Mucosa of descending colon (tissue), 3 donors: ENCODE measurements at regions not wholly inside any gene's neighbourhood (a gene's known extent, or its start where the extent isn't known, plus 50 kb on each side); places are given as distances from the start of the nearest gene placed in this dataset.

ENCODE experiments used
- ATAC-seq: fragments of 200-7000 bp; cut with Tn5 transposase; one replicate; pipeline ENCODE4 v1.9.1; 2020; ENCODE audit warnings: mild to moderate bottlenecking, moderate library complexity
- DNase-seq, 3 donors: peaks; one replicate each; pipeline ENCODE4 v3.0.0-alpha.2; 2020
- H3K36me3 ChIP-seq: fragments of 200-600 bp; one replicate; pipeline ENCODE4 v1.8.0; 2021; ENCODE audit warnings: low read depth, mild to moderate bottlenecking
- H3K4me1 ChIP-seq: fragments of 200-600 bp; one replicate; pipeline ENCODE4 v1.8.0; 2021; ENCODE audit warnings: low read depth, mild to moderate bottlenecking
- H3K4me3 ChIP-seq: fragments of 200-600 bp; one replicate; pipeline ENCODE4 v1.8.0; 2021; ENCODE audit warnings: mild to moderate bottlenecking
- H3K9me3 ChIP-seq: fragments of 200-600 bp; one replicate; pipeline ENCODE4 v1.8.0; 2021; ENCODE audit warnings: mild to moderate bottlenecking
- CTCF ChIP-seq: fragments of 200-600 bp; IDR thresholded peaks from one replicate; pipeline ENCODE4 v1.8.0; 2022; ENCODE audit warnings: antibody characterized with exemption, mild to moderate bottlenecking
- intact Hi-C, 2 donors: fragments of 100-400 bp; cut with DNase I in 1 of 2; cut with micrococcal nuclease in 1 of 2; formaldehyde crosslinking; loops; one replicate each; pipeline versions ENCODE4 v1.11.0 to v1.11.1; 2022; cut with DNase I, micrococcal nuclease
- donor health status: DM: no; HTN: no; CAD: no; lungs with moderate emphysema.
- donor health status: DM: no; HTN: no; CAD: no.
- donor health status: DM: no; HTN: yes; CAD: no.

- no peak for ATAC-seq
- intact Hi-C loops, result no loop called here
- Histone ChIP-seq H3K9me3 (no peaks in the 10 kb centered on the region), H3K4me3 (no peak overlapping the region), H3K4me1 (no peaks in the 10 kb centered on the region), H3K36me3 (no peaks in the 10 kb centered on the region)
- DNase-seq, result no peak
- no peak for TF ChIP-seq CTCF
These were observed 204.9 kb upstream of the PLET1 start for GRCh38 chr11:112465433-112466024.

GRCh38 chr11:112467721-112468120 is 207.1 kb upstream of the PLET1 start:
- intact Hi-C loops, result no loop called here
- Histone ChIP-seq H3K9me3 (no peaks in the 10 kb centered on the region), H3K4me3 (no peak overlapping the region)

GRCh38 chr11:112469376-112469775 is 208.7 kb upstream of the PLET1 start:
- Histone ChIP-seq H3K4me1 (no peaks in the 10 kb centered on the region), H3K4me3 (no peak overlapping the region), H3K9me3 (no peaks in the 10 kb centered on the region), H3K36me3 (no peaks in the 10 kb centered on the region)
- ATAC-seq (no peak), DNase-seq (no peak)
- intact Hi-C loops, result no loop called here
- no peak for TF ChIP-seq CTCF

More at GRCh38 chr11:112467721-112468120, 207.1 kb upstream of the PLET1 start:
- no peaks in the 10 kb centered on the region for H3K4me1 ChIP-seq
- no peak for TF ChIP-seq CTCF
- ATAC-seq, result no peak
- no peaks in the 10 kb centered on the region for H3K36me3 ChIP-seq
- no peak for DNase-seq

- no peak for ATAC-seq
- Histone ChIP-seq H3K36me3 (no peaks in the 10 kb centered on the region), H3K4me1 (no peaks in the 10 kb centered on the region), H3K4me3 (no peak overlapping the region), H3K9me3 (no peaks in the 10 kb centered on the region)
- TF ChIP-seq CTCF, result no peak
- no peak for DNase-seq
- intact Hi-C loops, result no loop called here
These were observed 209.7 kb upstream of the PLET1 start for GRCh38 chr11:112470355-112470754.

- no peak for DNase-seq
- H3K4me1 ChIP-seq, result no peaks in the 10 kb centered on the region
- H3K4me3 ChIP-seq, result no peak overlapping the region
- no peak for TF ChIP-seq CTCF
- H3K36me3 ChIP-seq, result no peaks in the 10 kb centered on the region
- no peak for ATAC-seq
- H3K9me3 ChIP-seq, result no peaks in the 10 kb centered on the region
- intact Hi-C loops, result no loop called here
These were observed 211.1 kb upstream of the PLET1 start for GRCh38 chr11:112471731-112472130.

- H3K36me3 ChIP-seq, result no peaks in the 10 kb centered on the region
- ATAC-seq (no peak), DNase-seq (no peak)
- no peak overlapping the region for H3K4me3 ChIP-seq
- H3K4me1 ChIP-seq, result no peaks in the 10 kb centered on the region
- intact Hi-C loops, result no loop called here
- TF ChIP-seq CTCF, result no peak
- H3K9me3 ChIP-seq, result no peaks in the 10 kb centered on the region
These were observed 216.5 kb upstream of the PLET1 start for GRCh38 chr11:112477152-112477551.
